Small intestine (tissue), 7 donors: ENCODE measurements at regions not wholly inside any gene's neighbourhood (a gene's known extent, or its start where the extent isn't known, plus 50 kb on each side); places are given as distances from the start of the nearest gene placed in this dataset.
A peak's percentile ranks its signal among the peaks of the same experiment; 100 is the strongest.

Experiments used
- DNase-seq, 2 donors: peaks; one replicate each; pipeline versions ENCODE4 v3.0.0 to v3.0.0-alpha.2; 2013
- FAIRE-seq: peaks from 2 replicates; lab custom pipeline; 2012; peaks lifted over from hg19 to GRCh38; lab: Jason Lieb, UNC
- H3K27ac ChIP-seq, 3 donors: one replicate each; pipeline ENCODE4 v1.5.1; 2013; ENCODE audit warnings: low read length in 2 of 3, mild to moderate bottlenecking in 2 of 3, control low read depth in 1 of 3, inconsistent platforms in 1 of 3, low read depth in 1 of 3, moderate library complexity in 1 of 3
- H3K27me3 ChIP-seq, 3 donors: one replicate each; pipeline ENCODE4 v1.6.1; 2013; ENCODE audit warnings: low read length in 3 of 3, inconsistent platforms in 1 of 3; ENCODE audit not compliant: control insufficient read depth in 3 of 3, insufficient read depth in 3 of 3
- H3K36me3 ChIP-seq, 3 donors: one replicate each; pipeline ENCODE4 v1.6.1; 2013; ENCODE audit warnings: low read length in 3 of 3, inconsistent platforms in 1 of 3, low read depth in 1 of 3, mild to moderate bottlenecking in 1 of 3, moderate library complexity in 1 of 3; ENCODE audit not compliant: control insufficient read depth in 3 of 3, insufficient read depth in 2 of 3
- H3K4me1 ChIP-seq, 3 donors: one replicate each; pipeline ENCODE4 v1.6.1; 2013; ENCODE audit warnings: low read length in 2 of 3, inconsistent platforms in 1 of 3, low read depth in 1 of 3, mild to moderate bottlenecking in 1 of 3, moderate library complexity in 1 of 3; ENCODE audit not compliant: control insufficient read depth in 3 of 3, insufficient read depth in 2 of 3
- H3K4me3 ChIP-seq, 3 donors: one replicate each; pipeline ENCODE4 v1.5.1; 2013; ENCODE audit warnings: low read length in 3 of 3, control low read depth in 1 of 3, inconsistent platforms in 1 of 3, low read depth in 1 of 3, mild to moderate bottlenecking in 1 of 3, moderate library complexity in 1 of 3
- H3K9me3 ChIP-seq, 2 donors: one replicate each; pipeline ENCODE4 v1.6.1; 2013; ENCODE audit warnings: low read depth in 1 of 2, low read length in 1 of 2; ENCODE audit not compliant: control insufficient read depth in 2 of 2, insufficient read depth in 1 of 2
- WGBS, 3 donors: extraction: QIAGEN DNeasy Blood & Tissue Kit; methylation state at CpG; one replicate each; pipeline ENCODE4 v1.1.7; 2013; 5-methylcytosine and 5-hydroxymethylcytosine counted together
- donor health status: healthy with polysubstance abuse.
- donor health status: control.
- donor health status: control.
- donor health status: Bipolar disorder and iron deficiency.
- donor health status: healthy.

- Histone ChIP-seq H3K4me3 (no peak overlapping the region), H3K4me1 (no peaks in the 10 kb centered on the region), H3K27ac (no peak overlapping the region), H3K9me3 (no peaks in the 10 kb centered on the region), H3K36me3 (no peaks in the 10 kb centered on the region), H3K27me3 (no peaks in the 10 kb centered on the region)
- no peak for FAIRE-seq
- WGBS, 3 donors: 63 to 68% (median 67%) methylated on average over 5 of the region's 5 CpGs
- DNase-seq: no peak
These were observed 68.1 kb downstream of the TEKT4 start for GRCh38 chr2:94939349-94939748.

- WGBS, 3 donors: 92 to 94% (median 93%) methylated on average over 34 of the region's 34 CpGs
- FAIRE-seq: no peak
- Histone ChIP-seq H3K9me3 (no peaks in the 10 kb centered on the region), H3K36me3 (no peaks in the 10 kb centered on the region), H3K27ac (no peak overlapping the region), H3K4me1 (no peaks in the 10 kb centered on the region), H3K27me3 (no peaks in the 10 kb centered on the region), H3K4me3 (no peak overlapping the region)
- DNase-seq: no peak
These were observed 76.1 kb downstream of the TEKT4 start for GRCh38 chr2:94947097-94948016.

GRCh38 chr2:94955702-94956101 lies 69.8 kb upstream of the MAL start:
- Histone ChIP-seq H3K27me3 (peaks cover 0 to 4% (median 0%) of the 10 kb centered on the region in 3 donors), H3K27ac (no peak overlapping the region), H3K36me3 (no peaks in the 10 kb centered on the region), H3K4me1 (no peaks in the 10 kb centered on the region), H3K4me3 (no peak overlapping the region), H3K9me3 (no peaks in the 10 kb centered on the region)
- 55 to 61% (median 57%) methylated on average over 4 of the region's 4 CpGs for WGBS, 3 donors
- FAIRE-seq (no peak), DNase-seq (no peak)

GRCh38 chr2:94956797-94957391 lies 68.6 kb upstream of the MAL start:
- DNase-seq (peak; percentile 29 to 35), FAIRE-seq (no peak)
- no peaks in the 10 kb centered on the region for H3K9me3 ChIP-seq
- no peak overlapping the region for H3K4me3 ChIP-seq
- H3K4me1 ChIP-seq: no peaks in the 10 kb centered on the region
- WGBS, 3 donors: 5 to 12% (median 8%) methylated on average over 6 of the region's 6 CpGs
- H3K27ac ChIP-seq: no peak overlapping the region
- no peaks in the 10 kb centered on the region for H3K36me3 ChIP-seq
- H3K27me3 ChIP-seq: peaks cover 0 to 4% (median 0%) of the 10 kb centered on the region in 3 donors

GRCh38 chr2:94958245-94958644 lies 67.3 kb upstream of the MAL start:
- FAIRE-seq (no peak), DNase-seq (no peak)
- Histone ChIP-seq H3K4me1 (no peaks in the 10 kb centered on the region), H3K9me3 (no peaks in the 10 kb centered on the region), H3K4me3 (no peak overlapping the region), H3K36me3 (no peaks in the 10 kb centered on the region), H3K27me3 (peaks cover 0 to 4% (median 2%) of the 10 kb centered on the region in 3 donors), H3K27ac (no peak overlapping the region)
- 77 to 88% (median 85%) methylated on average over 3 of the region's 3 CpGs for WGBS, 3 donors

GRCh38 chr2:94960266-94960665 lies 65.2 kb upstream of the MAL start:
- H3K27me3 ChIP-seq: peaks cover 0 to 4% (median 2%) of the 10 kb centered on the region in 3 donors
- WGBS, 3 donors: 64 to 77% (median 67%) methylated on average over 2 of the region's 2 CpGs
- H3K4me3 ChIP-seq: no peak overlapping the region
- H3K4me1 ChIP-seq: no peaks in the 10 kb centered on the region
- no peak for FAIRE-seq
- DNase-seq: no peak
- no peak overlapping the region for H3K27ac ChIP-seq
- no peaks in the 10 kb centered on the region for H3K36me3 ChIP-seq
- H3K9me3 ChIP-seq: no peaks in the 10 kb centered on the region

GRCh38 chr2:94960751-94961150 lies 64.8 kb upstream of the MAL start:
- Histone ChIP-seq H3K27me3 (peaks cover 0 to 2% (median 2%) of the 10 kb centered on the region in 3 donors), H3K9me3 (no peaks in the 10 kb centered on the region), H3K27ac (no peak overlapping the region), H3K4me3 (no peak overlapping the region), H3K36me3 (no peaks in the 10 kb centered on the region), H3K4me1 (no peaks in the 10 kb centered on the region)
- FAIRE-seq (no peak), DNase-seq (no peak)
- 49 to 67% (median 58%) methylated on average over 4 of the region's 4 CpGs for WGBS, 3 donors

GRCh38 chr2:94964193-94964592 lies 61.3 kb upstream of the MAL start:
- 39 to 68% (median 56%) methylated on average over 5 of the region's 5 CpGs for WGBS, 3 donors
- Histone ChIP-seq H3K27ac (no peak overlapping the region), H3K36me3 (no peaks in the 10 kb centered on the region), H3K27me3 (peaks cover 0 to 6% (median 4%) of the 10 kb centered on the region in 3 donors), H3K9me3 (no peaks in the 10 kb centered on the region), H3K4me1 (no peaks in the 10 kb centered on the region), H3K4me3 (no peak overlapping the region)
- FAIRE-seq (no peak), DNase-seq (no peak)
